GM10248 (cell line): ENCODE measurements at regions not wholly inside any gene's neighbourhood (a gene's known extent, or its start where the extent isn't known, plus 50 kb on each side); places are given as distances from the start of the nearest gene placed in this dataset.

Experiments used
- CTCF ChIA-PET: fragments of 300-600 bp; sonication (Branson Sonifier 250); formaldehyde crosslinking; extraction: SDS; loops from one replicate; lab custom pipeline; 2021; ENCODE audit warnings: antibody characterized with exemption; lab: Yijun Ruan, JAX
- POLR2A ChIA-PET: fragments of 350-650 bp; sonication (Branson Sonifier 250); formaldehyde crosslinking; extraction: SDS; loops from one replicate; lab custom pipeline; 2020; ENCODE audit warnings: antibody characterized with exemption; lab: Yijun Ruan, JAX
- DNase-seq: peaks from one replicate; pipeline ENCODE4 v3.0.0; 2012; ENCODE audit errors: extremely low spot score
- TF ChIP-seq, protein P1 (sequence below): IDR thresholded peaks from 2 replicates; pipeline ENCODE4 v1.5.1; 2012; ENCODE audit warnings: mild to moderate bottlenecking, low read depth; ENCODE audit errors: extremely low read depth, missing control alignments, control extremely low read depth

DNA sequence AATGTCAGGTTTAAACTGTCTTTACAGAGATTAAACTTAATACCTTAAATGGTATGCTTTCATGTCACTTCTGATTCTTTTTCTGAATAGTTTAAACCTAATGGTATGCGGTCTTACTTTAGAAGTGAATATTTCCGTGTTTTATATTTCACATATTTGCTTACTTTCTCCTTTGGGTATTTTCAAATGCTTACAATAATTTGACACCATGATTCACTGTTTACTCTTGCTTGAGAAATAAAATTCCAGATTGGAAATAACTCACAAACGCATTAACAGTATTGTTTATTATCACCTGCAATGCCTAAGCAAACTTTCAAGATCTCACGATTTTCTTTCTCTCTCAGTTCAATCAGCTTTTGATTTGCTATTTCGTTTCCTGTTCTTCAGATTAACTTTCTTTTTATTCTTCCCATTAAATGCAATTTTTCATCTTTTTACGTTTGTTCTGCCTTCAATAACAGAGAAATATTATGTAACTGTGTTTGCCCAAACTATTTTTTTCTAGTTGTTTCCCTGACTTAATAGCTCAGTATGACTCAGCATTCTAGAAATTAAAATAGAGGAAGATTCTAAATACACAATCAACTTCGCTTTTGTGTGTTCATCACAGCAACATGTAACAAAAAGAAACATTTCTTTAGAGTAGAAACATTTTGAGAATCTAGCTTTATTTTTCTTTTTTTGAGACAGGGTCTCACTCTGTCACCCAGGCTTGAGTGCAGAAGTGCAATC, 955.5 kb upstream of the PRKX start:
- POLR2A ChIA-PET, result no interaction called here
- CTCF ChIA-PET, result no interaction called here
- TF ChIP-seq, protein P1, sequence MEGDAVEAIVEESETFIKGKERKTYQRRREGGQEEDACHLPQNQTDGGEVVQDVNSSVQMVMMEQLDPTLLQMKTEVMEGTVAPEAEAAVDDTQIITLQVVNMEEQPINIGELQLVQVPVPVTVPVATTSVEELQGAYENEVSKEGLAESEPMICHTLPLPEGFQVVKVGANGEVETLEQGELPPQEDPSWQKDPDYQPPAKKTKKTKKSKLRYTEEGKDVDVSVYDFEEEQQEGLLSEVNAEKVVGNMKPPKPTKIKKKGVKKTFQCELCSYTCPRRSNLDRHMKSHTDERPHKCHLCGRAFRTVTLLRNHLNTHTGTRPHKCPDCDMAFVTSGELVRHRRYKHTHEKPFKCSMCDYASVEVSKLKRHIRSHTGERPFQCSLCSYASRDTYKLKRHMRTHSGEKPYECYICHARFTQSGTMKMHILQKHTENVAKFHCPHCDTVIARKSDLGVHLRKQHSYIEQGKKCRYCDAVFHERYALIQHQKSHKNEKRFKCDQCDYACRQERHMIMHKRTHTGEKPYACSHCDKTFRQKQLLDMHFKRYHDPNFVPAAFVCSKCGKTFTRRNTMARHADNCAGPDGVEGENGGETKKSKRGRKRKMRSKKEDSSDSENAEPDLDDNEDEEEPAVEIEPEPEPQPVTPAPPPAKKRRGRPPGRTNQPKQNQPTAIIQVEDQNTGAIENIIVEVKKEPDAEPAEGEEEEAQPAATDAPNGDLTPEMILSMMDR, result no peak
- no peak for DNase-seq

DNA sequence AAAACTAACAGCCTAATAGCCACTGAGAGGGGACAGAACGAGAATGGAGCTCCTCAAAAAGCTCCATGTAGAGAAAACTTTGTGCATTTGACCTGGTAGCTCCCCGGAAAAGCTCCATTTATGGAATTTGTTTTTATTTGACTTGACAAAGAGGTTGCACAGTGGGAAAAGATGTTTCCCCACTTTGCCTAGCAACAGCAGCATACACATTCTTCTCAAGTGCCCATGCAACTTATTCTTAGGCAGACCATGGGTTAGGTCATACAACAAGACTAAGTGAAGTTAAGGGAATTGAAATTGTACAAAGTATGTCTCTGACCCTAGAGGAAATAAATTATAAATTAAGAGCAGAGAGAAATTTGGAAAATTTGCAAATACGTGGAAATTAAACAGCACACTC, 949.6 kb upstream of the PRKX start:
- POLR2A ChIA-PET, result no interaction called here
- CTCF ChIA-PET, result no interaction called here
- TF ChIP-seq, protein P1, result no peak
- DNase-seq, result no peak

DNA sequence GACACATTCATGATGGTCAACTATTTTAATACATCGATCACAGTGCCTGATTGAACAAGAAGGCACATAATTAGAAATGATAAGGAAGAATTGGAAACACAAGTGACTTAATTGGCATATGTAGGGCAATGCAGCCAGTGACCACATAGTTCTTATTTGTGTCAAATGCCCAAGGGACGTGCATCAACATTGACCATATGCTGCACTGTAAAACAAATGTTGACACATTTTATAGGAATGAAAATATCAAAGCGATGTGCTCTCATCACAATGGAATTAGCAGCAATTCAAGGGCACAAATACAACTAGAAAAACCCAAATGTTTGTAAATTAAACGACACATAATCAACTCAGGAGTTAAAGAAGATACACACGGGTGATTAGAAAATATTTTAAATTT, 948.3 kb upstream of the PRKX start:
- TF ChIP-seq, protein P1, result no peak
- DNase-seq, result no peak
- ChIA-PET POLR2A (no interaction called here), CTCF (no interaction called here)

DNA sequence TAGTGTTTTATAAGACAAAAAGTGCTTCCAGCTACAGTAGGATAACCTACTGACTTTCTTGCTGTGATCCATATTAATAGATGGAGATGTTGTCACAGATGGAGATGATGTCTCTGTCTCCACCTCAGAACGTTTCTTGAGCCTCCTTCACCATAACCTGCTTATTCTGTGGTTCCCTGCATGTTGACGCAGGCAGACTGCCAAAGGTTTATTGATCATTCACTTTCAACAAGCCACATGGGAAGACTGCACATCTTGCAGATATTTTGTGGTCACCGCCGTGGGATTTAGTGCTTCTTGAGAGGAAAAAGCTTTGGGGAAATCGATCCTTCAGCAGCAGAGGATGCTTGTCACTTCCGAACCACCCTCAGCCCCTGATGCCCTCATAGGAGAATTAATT, 943.0 kb upstream of the PRKX start:
- ChIA-PET POLR2A (no interaction called here), CTCF (no interaction called here)
- no peak for DNase-seq

DNA sequence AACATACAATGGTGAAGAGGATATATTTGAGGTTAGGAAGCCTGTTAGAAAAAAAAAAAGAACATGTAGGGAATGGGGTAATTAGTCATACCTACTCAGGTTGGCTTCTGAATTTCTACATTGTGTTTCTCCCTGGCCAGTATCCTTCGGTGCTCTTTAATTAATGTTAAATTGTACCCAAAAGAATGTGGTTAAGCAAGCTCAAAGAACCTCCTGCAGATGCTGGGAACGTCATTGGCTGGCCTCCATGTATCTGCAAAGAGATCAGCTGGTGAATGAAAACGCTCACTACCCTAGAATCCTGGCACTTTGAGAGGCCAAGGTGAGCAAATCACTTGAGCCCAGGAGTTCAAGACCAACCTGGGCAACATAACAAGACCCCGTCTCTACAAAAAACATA, 942.3 kb upstream of the PRKX start:
- no peak for DNase-seq
- CTCF ChIA-PET, result no interaction called here
- TF ChIP-seq, protein P1, result no peak
- POLR2A ChIA-PET, result no interaction called here

More for the DNA sequence above, 943.0 kb upstream of the PRKX start:
- TF ChIP-seq, protein P1, result no peak

DNA sequence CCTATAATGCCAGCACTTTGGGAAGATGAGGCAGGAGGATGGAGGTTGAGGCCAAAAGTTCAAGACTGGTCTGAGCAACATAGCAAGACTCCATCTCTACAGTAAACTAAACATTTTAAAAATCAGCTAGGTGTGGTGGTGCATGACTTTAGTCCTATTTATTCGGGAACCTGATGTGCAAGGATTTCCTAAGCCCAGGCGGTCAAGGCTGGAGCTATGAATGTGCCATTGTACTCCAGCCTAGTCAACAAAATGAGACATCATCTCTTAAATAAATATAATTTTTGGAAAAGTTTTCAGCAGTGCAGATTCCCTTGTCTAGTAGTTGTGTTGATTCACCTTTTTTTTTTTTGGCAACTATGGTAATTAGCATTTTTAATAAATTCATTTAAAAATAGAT, 928.7 kb upstream of the PRKX start:
- TF ChIP-seq, protein P1, result no peak
- no peak for DNase-seq
- POLR2A ChIA-PET, result no interaction called here
- CTCF ChIA-PET, result no interaction called here

DNA sequence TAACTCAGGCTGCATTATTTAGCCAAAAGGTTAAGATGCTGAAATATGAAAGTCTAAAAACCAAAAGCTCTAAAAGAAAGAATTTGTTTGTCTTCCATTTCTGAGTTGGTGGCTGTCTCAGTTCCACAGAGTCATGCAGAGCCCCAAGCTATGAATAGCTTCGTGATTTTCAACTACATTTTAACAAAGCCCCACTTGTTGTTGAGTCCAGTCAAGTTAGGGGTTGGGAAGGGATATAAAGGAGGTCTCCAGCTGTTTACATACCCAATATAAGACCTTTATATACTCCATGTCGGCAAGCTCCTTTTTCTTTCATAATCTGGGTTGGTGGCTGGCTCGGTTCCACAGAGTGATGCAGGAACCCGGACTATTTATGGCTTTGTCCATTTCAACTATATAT, 924.6 kb upstream of the PRKX start:
- ChIA-PET CTCF (no interaction called here), POLR2A (no interaction called here)
- DNase-seq, result no peak
- TF ChIP-seq, protein P1, result no peak
